ENCODE measurements at regions not wholly inside any gene's neighbourhood (a gene's known extent, or its start where the extent isn't known, plus 50 kb on each side); places are given as distances from the start of the nearest gene placed in this dataset.

- no peak for DNase-seq
Observed at GRCh38 chr4:24279469-24279868, 304.9 kb downstream of the DHX15 start.

- DNase-seq: no peak
Observed at GRCh38 chr4:24278693-24279092, 305.7 kb downstream of the DHX15 start.

- DNase-seq: no peak
Observed at GRCh38 chr4:24274381-24274941, 309.9 kb downstream of the DHX15 start.

GRCh38 chr4:24273136-24273535 lies 311.2 kb downstream of the DHX15 start:
- DNase-seq: no peak

GRCh38 chr4:24266951-24267722 lies 317.2 kb downstream of the DHX15 start:
- no peak for DNase-seq

- no peak for DNase-seq
Observed at GRCh38 chr4:24265989-24266388, 318.4 kb downstream of the DHX15 start.

- no peak for DNase-seq
Observed at GRCh38 chr4:24262616-24263015, 321.7 kb downstream of the DHX15 start.

GRCh38 chr4:24262084-24262483 lies 322.3 kb downstream of the DHX15 start:
- no peak for DNase-seq

GRCh38 chr4:24260923-24261564 lies 323.3 kb downstream of the DHX15 start:
- no peak for DNase-seq

GRCh38 chr4:24260133-24260715 lies 324.1 kb downstream of the DHX15 start:
- DNase-seq: no peak

GRCh38 chr4:24256547-24256946 lies 327.8 kb downstream of the DHX15 start:
- no peak for DNase-seq

GRCh38 chr4:24256066-24256465 lies 328.3 kb downstream of the DHX15 start:
- no peak for DNase-seq

- no peak for DNase-seq
Observed at GRCh38 chr4:24252121-24252520, 332.2 kb downstream of the DHX15 start.

- DNase-seq: no peak
Observed at GRCh38 chr4:24251589-24251988, 332.8 kb downstream of the DHX15 start.

- no peak for DNase-seq
Observed at GRCh38 chr4:24249972-24250371, 334.4 kb downstream of the DHX15 start.

- DNase-seq: no peak
Observed at GRCh38 chr4:24248674-24249630, 335.4 kb downstream of the DHX15 start.

- DNase-seq: no peak
Observed at GRCh38 chr4:24245491-24245820, 338.9 kb downstream of the DHX15 start.

- DNase-seq: no peak
Observed at GRCh38 chr4:24244663-24245490, 339.5 kb downstream of the DHX15 start.

- DNase-seq: no peak
Observed at GRCh38 chr4:24243641-24244040, 340.7 kb downstream of the DHX15 start.

- no peak for DNase-seq
Observed at GRCh38 chr4:24241511-24241910, 342.8 kb downstream of the DHX15 start.

GRCh38 chr4:24240655-24241054 lies 343.7 kb downstream of the DHX15 start:
- no peak for DNase-seq

- DNase-seq: no peak
Observed at GRCh38 chr4:24237709-24238108, 346.6 kb downstream of the DHX15 start.
